Keratinocyte (primary cell): ENCODE measurements at regions not wholly inside any gene's neighbourhood (a gene's known extent, or its start where the extent isn't known, plus 50 kb on each side); places are given as distances from the start of the nearest gene placed in this dataset.

Source experiments
- DNase-seq: peaks from one replicate; pipeline ENCODE4 v3.0.0-alpha.2; 2011; ENCODE audit warnings: low read depth, missing footprints, low spot score
- FAIRE-seq: peaks from 2 replicates; lab custom pipeline; 2011; peaks lifted over from hg19 to GRCh38; lab: Jason Lieb, UNC
- H2AFZ ChIP-seq: 2 replicates; pipeline ENCODE4 v1.6.0; 2012; ENCODE audit warnings: low read length, control low read depth, inconsistent platforms; ENCODE audit not compliant: control insufficient read depth
- H3K27ac ChIP-seq: 2 replicates; pipeline ENCODE4 v1.5.1; 2011; ENCODE audit warnings: low read length; ENCODE audit not compliant: control insufficient read depth, insufficient read depth
- H3K27me3 ChIP-seq: 3 replicates; pipeline ENCODE4 v1.6.0; 2011; ENCODE audit warnings: low read length; ENCODE audit not compliant: control insufficient read depth, insufficient read depth; ENCODE audit errors: extremely low read depth
- H3K36me3 ChIP-seq, 2 experiments: 2 replicates in 1 of 2; 3 replicates in 1 of 2; pipeline ENCODE4 v1.5.1; 2011; ENCODE audit warnings: low read length in 2 of 2, mild to moderate bottlenecking in 1 of 2; ENCODE audit not compliant: control insufficient read depth in 2 of 2, insufficient read depth in 2 of 2; ENCODE audit errors: extremely low read depth in 1 of 2
- H3K4me1 ChIP-seq: 3 replicates; pipeline ENCODE4 v1.5.1; 2011; ENCODE audit warnings: low read length; ENCODE audit not compliant: control insufficient read depth, insufficient read depth; ENCODE audit errors: extremely low read depth
- H3K4me2 ChIP-seq: 3 replicates; pipeline ENCODE4 v1.6.0; 2011; ENCODE audit warnings: low read depth, low read length; ENCODE audit not compliant: control insufficient read depth, insufficient read depth; ENCODE audit errors: extremely low read depth
- H3K4me3 ChIP-seq, 3 experiments: fragments of 200-600 bp in 1 of 3; sonication (generic) in 1 of 3; 2 replicates in 2 of 3; 3 replicates in 1 of 3; pipeline ENCODE4 v1.5.1; 2011 to 2016; ENCODE audit warnings: low read length in 3 of 3, mild to moderate bottlenecking in 3 of 3, control low read depth in 2 of 3, inconsistent platforms in 1 of 3, low read depth in 1 of 3, mixed read lengths in 1 of 3, mixed run types in 1 of 3, moderate library complexity in 1 of 3; ENCODE audit not compliant: control insufficient read depth in 2 of 3, insufficient read depth in 2 of 3; ENCODE audit errors: extremely low read depth in 1 of 3
- H3K79me2 ChIP-seq: 2 replicates; pipeline ENCODE4 v1.6.0; 2012; ENCODE audit warnings: low read length; ENCODE audit not compliant: control insufficient read depth, insufficient read depth
- H3K9ac ChIP-seq: 3 replicates; pipeline ENCODE4 v1.6.0; 2011; ENCODE audit warnings: low read length; ENCODE audit not compliant: control insufficient read depth, insufficient read depth; ENCODE audit errors: extremely low read depth
- H3K9me1 ChIP-seq: 3 replicates; pipeline ENCODE4 v1.6.0; 2011; ENCODE audit warnings: low read length; ENCODE audit not compliant: control insufficient read depth, insufficient read depth; ENCODE audit errors: extremely low read depth
- H3K9me3 ChIP-seq: 2 replicates; pipeline ENCODE4 v1.5.1; 2012; ENCODE audit warnings: low read depth, low read length; ENCODE audit not compliant: control insufficient read depth
- H4K20me1 ChIP-seq: 3 replicates; pipeline ENCODE4 v1.6.0; 2011; ENCODE audit warnings: low read length; ENCODE audit not compliant: control insufficient read depth, insufficient read depth; ENCODE audit errors: extremely low read depth
- CTCF ChIP-seq, 3 experiments: IDR thresholded peaks in 1 of 3; conservative IDR thresholded peaks in 1 of 3; optimal IDR thresholded peaks in 1 of 3; 2 replicates in 2 of 3; 3 replicates in 1 of 3; pipeline versions ENCODE3 to v1.5.1; 2011; ENCODE audit warnings: low read length in 3 of 3, mild to moderate bottlenecking in 3 of 3, moderate library complexity in 2 of 3, control low read depth in 1 of 3, inconsistent platforms in 1 of 3; ENCODE audit not compliant: insufficient read depth in 2 of 3; ENCODE audit errors: extremely low read depth in 1 of 3
- EZH2 ChIP-seq: IDR thresholded peaks from one replicate; pipeline ENCODE4 v1.6.1; 2012; ENCODE audit warnings: inconsistent platforms, mild to moderate bottlenecking, low read length, moderate library complexity
- dilution Hi-C: fragments of 300-500 bp; cut with MboI; formaldehyde crosslinking; loops from one replicate; pipeline ENCODE4 v1.7.0; 2020; ENCODE audit warnings: low sequenced_read_pairs; ENCODE audit not compliant: extremely low pct_ligation_motif_present

DNA sequence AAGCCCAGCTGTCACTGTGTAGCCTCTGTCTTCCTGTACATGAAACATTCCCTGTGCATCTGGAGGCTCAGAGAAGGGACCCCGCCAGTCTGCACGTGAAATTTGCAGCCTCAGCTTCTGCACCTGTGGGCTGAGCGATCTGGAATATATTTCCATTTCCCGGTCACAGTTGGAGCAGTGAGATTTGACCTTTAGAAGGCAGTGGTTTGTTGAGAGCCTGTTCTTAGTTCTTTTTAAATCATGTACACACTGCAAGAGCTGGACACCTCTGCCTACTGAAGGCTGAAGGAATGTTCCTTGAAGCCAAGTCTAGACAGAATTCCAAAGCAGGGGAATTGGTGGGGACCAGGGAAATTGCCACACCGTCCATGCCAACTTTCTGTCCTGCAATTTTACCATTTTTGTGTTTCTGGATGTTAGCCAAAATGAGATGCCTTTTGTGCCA, 706.6 kb downstream of the INHBA start:
- H3K4me2 ChIP-seq = no peak overlapping the region
- FAIRE-seq (no peak), DNase-seq (no peak)
- TF ChIP-seq CTCF (optimal IDR thresholded peaks at IDR 0.05 in 1 of 3, IDR thresholded peaks at IDR 0.05 in 1 of 3, conservative IDR thresholded peaks at IDR 0.05 in 1 of 3; ENCODE audit: extremely low read depth in 1 of 3, insufficient read depth in 2 of 3, low read length in 3 of 3) (no peak), EZH2 (no peak)
- H3K9ac ChIP-seq = no peak overlapping the region
- H3K9me1 ChIP-seq = no peaks in the 10 kb centered on the region
- H4K20me1 ChIP-seq = no peaks in the 10 kb centered on the region
- no peaks in the 10 kb centered on the region for H3K27me3 ChIP-seq
- H3K9me3 ChIP-seq = no peaks in the 10 kb centered on the region
- no peak overlapping the region for H3K27ac ChIP-seq
- H3K79me2 ChIP-seq = no peaks in the 10 kb centered on the region
- dilution Hi-C loops = no loop called here
- no peak overlapping the region for H3K4me3 ChIP-seq
- H2AFZ ChIP-seq = no peak overlapping the region
- no peaks in the 10 kb centered on the region for H3K36me3 ChIP-seq
- no peaks in the 10 kb centered on the region for H3K4me1 ChIP-seq

DNA sequence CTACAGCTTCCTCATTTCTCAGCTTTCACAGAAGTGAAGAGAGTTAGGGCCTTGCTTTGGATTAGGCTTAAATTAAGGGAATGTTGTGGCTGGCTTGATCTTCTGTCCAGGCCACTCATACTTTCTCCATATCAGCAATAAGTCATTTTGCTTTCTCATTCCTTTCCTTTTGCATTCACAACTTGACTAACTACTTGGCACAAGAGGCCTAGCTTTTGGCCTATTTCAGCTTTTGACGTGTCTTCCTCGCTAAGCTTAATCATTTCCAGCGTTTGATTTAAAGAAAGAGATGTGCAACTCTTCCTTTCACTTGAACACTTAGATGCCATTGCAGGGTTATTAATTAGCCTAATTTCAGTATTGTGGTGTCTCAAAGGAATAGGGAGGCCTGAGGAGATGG, 712.0 kb downstream of the INHBA start:
- H3K4me3 ChIP-seq = no peak overlapping the region
- dilution Hi-C loops = no loop called here

More for the DNA sequence above, 712.0 kb downstream of the INHBA start:
- H3K9me1 ChIP-seq = no peaks in the 10 kb centered on the region
- no peaks in the 10 kb centered on the region for H3K27me3 ChIP-seq
- H3K36me3 ChIP-seq = no peaks in the 10 kb centered on the region
- H2AFZ ChIP-seq = no peak overlapping the region
- H3K9me3 ChIP-seq = no peaks in the 10 kb centered on the region
- H3K27ac ChIP-seq = no peak overlapping the region
- H3K4me1 ChIP-seq = no peaks in the 10 kb centered on the region
- no peak for DNase-seq
- TF ChIP-seq EZH2 (no peak), CTCF (optimal IDR thresholded peaks at IDR 0.05 in 1 of 3, IDR thresholded peaks at IDR 0.05 in 1 of 3, conservative IDR thresholded peaks at IDR 0.05 in 1 of 3; ENCODE audit: extremely low read depth in 1 of 3, insufficient read depth in 2 of 3, low read length in 3 of 3) (no peak)
- FAIRE-seq = peak; percentile 34
- no peak overlapping the region for H3K4me2 ChIP-seq
- H3K79me2 ChIP-seq = no peaks in the 10 kb centered on the region
- H4K20me1 ChIP-seq = no peaks in the 10 kb centered on the region
- H3K9ac ChIP-seq = no peak overlapping the region
